Endothelial cell of umbilical vein (primary cell): ENCODE measurements at regions not wholly inside any gene's neighbourhood (a gene's known extent, or its start where the extent isn't known, plus 50 kb on each side); places are given as distances from the start of the nearest gene placed in this dataset.

Experiments used
- CTCF ChIP-seq, 2 donors: IDR thresholded peaks; 1 replicate in 1 of 2; 2 replicates in 1 of 2; pipeline ENCODE4 v1.5.1; 2011; ENCODE audit warnings: low read length in 2 of 2, mild to moderate bottlenecking in 2 of 2, moderate library complexity in 2 of 2, control low read depth in 1 of 2, inconsistent platforms in 1 of 2, low read depth in 1 of 2; ENCODE audit not compliant: insufficient read depth in 1 of 2; ENCODE audit errors: extremely low read depth in 1 of 2
- POLR2AphosphoS5 ChIP-seq: IDR thresholded peaks from 2 replicates; pipeline ENCODE4 v1.6.1; 2012; ENCODE audit warnings: low read depth, mild to moderate bottlenecking, control low read depth, low read length, moderate library complexity; ENCODE audit not compliant: insufficient read depth

DNA sequence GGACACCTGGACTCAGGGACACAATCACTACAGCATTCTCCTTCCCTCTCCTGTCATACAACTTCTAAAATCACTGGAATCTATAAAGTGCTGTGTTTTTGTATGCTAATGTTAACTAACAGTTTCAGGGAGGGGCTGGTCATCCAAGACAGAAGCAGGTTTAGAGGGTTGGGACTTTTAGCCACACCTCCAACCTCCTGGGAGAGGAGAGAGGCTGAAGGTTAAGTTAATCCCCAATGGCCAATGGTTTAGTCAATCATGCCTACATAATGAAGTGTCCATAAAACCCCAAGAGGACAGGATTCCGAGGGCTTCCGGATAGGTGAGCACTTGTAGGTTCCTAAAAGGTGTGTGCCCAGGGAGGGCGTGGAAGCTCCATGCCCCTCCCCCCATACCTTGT is 219.3 kb upstream of the CTNNB1 start:
- no peak for TF ChIP-seq CTCF (IDR thresholded peaks at IDR 0.05; ENCODE audit: extremely low read depth in 1 of 2, insufficient read depth in 1 of 2, low read depth in 1 of 2, low read length in 2 of 2)
- no peak for TF ChIP-seq POLR2AphosphoS5
